Mesothelial cell of epicardium (in vitro differentiated cells): ENCODE measurements at regions not wholly inside any gene's neighbourhood (a gene's known extent, or its start where the extent isn't known, plus 50 kb on each side); places are given as distances from the start of the nearest gene placed in this dataset.

ENCODE experiments used
- DNase-seq, 2 experiments: peaks; one replicate each; pipeline ENCODE4 v3.0.0; 2021; ENCODE audit warnings: low spot score in 2 of 2; ENCODE audit not compliant: unreplicated experiment in 2 of 2
- H3K27ac Mint-ChIP-seq: 2 replicates; pipeline ENCODE4 v1.8.0; 2021; ENCODE audit warnings: mixed read lengths
- H3K27me3 Mint-ChIP-seq: 2 replicates; pipeline ENCODE4 v1.8.0; 2021; ENCODE audit warnings: low read depth, mixed read lengths
- H3K36me3 Mint-ChIP-seq: 2 replicates; pipeline ENCODE4 v1.8.0; 2021; ENCODE audit warnings: mixed read lengths
- H3K4me1 Mint-ChIP-seq: 2 replicates; pipeline ENCODE4 v1.8.0; 2021; ENCODE audit warnings: mixed read lengths
- H3K4me3 Mint-ChIP-seq: 2 replicates; pipeline ENCODE4 v1.8.0; 2021; ENCODE audit warnings: mild to moderate bottlenecking, moderate library complexity, mixed read lengths
- H3K9me3 Mint-ChIP-seq: 2 replicates; pipeline ENCODE4 v1.8.0; 2021; ENCODE audit warnings: mixed read lengths
- TF ChIP-seq, protein P1 (sequence below): fragments of 200-600 bp; sonication (generic); IDR thresholded peaks from one replicate; pipeline ENCODE4 v1.5.0; 2021; ENCODE audit warnings: antibody characterized with exemption; ENCODE audit not compliant: unreplicated experiment

DNA sequence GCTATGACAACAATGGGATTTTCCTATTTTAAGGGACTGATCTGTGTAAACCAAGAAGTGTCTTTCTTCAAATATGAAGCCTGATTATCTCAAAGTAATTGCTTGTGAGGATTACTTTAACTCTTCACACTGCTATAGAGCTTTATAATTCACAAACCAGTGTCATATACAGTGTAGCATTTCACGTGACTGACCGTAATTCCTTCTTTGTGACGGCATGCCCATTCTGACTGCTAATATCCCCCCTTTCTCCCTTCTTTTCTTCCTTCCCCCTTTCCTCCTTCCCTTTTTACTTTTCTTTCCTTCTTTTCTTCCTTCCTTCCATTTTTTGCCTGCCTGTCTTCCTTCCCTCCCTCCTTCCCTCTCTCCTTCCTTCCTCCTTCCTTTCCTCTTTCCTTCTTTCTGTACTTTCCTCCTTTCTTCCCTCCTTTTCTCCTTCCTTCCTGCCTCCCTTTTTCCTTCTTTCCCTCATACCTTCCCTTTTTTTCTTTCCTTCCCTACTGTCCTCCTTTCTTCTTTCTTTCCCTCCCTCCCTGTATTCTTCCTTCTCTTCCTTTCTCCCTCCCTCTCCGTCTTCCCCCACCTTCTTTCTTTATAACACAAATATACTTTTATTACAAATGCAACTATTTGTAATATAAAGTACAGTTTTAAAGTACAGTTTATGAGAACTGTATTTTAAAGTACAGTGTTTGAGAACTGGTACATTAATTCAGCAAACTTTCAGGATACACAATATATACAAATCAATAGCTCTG, 75.0 kb upstream of the EXOC2 start:
- DNase-seq = no peak
- no peak overlapping the region for H3K4me3 Mint-ChIP-seq
- peaks cover 22% of the 10 kb centered on the region for H3K9me3 Mint-ChIP-seq
- H3K27me3 Mint-ChIP-seq = peaks cover 59% of the 10 kb centered on the region
- no peaks in the 10 kb centered on the region for H3K4me1 Mint-ChIP-seq
- no peak overlapping the region for H3K27ac Mint-ChIP-seq
- TF ChIP-seq, protein P1, sequence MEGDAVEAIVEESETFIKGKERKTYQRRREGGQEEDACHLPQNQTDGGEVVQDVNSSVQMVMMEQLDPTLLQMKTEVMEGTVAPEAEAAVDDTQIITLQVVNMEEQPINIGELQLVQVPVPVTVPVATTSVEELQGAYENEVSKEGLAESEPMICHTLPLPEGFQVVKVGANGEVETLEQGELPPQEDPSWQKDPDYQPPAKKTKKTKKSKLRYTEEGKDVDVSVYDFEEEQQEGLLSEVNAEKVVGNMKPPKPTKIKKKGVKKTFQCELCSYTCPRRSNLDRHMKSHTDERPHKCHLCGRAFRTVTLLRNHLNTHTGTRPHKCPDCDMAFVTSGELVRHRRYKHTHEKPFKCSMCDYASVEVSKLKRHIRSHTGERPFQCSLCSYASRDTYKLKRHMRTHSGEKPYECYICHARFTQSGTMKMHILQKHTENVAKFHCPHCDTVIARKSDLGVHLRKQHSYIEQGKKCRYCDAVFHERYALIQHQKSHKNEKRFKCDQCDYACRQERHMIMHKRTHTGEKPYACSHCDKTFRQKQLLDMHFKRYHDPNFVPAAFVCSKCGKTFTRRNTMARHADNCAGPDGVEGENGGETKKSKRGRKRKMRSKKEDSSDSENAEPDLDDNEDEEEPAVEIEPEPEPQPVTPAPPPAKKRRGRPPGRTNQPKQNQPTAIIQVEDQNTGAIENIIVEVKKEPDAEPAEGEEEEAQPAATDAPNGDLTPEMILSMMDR = no peak
- no peaks in the 10 kb centered on the region for H3K36me3 Mint-ChIP-seq

DNA sequence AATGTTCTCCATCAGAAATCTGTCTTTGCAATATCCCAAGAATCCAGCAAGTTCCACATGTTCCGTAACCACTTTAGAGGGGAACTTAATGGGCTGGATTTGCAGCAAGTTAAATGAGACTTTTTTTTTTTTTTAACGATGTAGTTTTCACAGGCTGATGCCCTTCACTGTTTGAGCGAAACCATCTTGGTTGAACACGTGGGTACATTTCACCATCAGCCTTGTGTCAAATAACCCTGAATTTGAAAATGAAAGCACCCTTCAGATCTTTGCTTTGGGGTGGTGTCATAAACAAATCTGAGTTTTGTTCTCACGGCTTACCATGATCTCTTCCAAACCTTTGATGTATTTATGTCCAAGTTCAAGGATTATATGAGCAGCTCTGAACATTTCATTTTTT, 73.7 kb upstream of the EXOC2 start:
- Mint-ChIP-seq H3K4me3 (no peak overlapping the region), H3K36me3 (no peaks in the 10 kb centered on the region), H3K27ac (no peak overlapping the region), H3K9me3 (peaks cover 12% of the 10 kb centered on the region), H3K4me1 (no peaks in the 10 kb centered on the region), H3K27me3 (peaks cover 65% of the 10 kb centered on the region)
- DNase-seq = no peak
- TF ChIP-seq, protein P1 = no peak

DNA sequence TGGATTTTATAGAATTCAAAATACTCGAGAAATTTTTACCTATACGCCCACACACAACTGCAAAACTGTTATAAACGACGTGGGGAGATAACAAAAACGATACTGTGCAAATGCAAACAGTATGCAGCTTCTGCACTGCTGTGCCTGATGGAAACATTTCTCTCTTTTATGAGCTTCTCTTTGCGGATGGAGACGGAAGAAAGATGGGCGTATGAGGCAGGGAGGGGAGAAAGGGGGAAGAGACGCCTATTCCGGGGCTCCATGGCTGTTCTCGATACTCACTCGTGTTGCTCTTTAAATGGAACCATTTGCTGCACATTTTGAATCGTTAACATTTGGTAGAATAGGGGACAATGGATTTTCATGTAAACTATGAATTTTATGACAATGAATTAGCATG, 69.1 kb upstream of the EXOC2 start:
- Mint-ChIP-seq H3K27ac (no peak overlapping the region), H3K4me1 (no peaks in the 10 kb centered on the region), H3K27me3 (peaks cover 44% of the 10 kb centered on the region), H3K4me3 (no peak overlapping the region), H3K36me3 (no peaks in the 10 kb centered on the region), H3K9me3 (peaks cover 2% of the 10 kb centered on the region)
- DNase-seq = no peak
- TF ChIP-seq, protein P1 = no peak

DNA sequence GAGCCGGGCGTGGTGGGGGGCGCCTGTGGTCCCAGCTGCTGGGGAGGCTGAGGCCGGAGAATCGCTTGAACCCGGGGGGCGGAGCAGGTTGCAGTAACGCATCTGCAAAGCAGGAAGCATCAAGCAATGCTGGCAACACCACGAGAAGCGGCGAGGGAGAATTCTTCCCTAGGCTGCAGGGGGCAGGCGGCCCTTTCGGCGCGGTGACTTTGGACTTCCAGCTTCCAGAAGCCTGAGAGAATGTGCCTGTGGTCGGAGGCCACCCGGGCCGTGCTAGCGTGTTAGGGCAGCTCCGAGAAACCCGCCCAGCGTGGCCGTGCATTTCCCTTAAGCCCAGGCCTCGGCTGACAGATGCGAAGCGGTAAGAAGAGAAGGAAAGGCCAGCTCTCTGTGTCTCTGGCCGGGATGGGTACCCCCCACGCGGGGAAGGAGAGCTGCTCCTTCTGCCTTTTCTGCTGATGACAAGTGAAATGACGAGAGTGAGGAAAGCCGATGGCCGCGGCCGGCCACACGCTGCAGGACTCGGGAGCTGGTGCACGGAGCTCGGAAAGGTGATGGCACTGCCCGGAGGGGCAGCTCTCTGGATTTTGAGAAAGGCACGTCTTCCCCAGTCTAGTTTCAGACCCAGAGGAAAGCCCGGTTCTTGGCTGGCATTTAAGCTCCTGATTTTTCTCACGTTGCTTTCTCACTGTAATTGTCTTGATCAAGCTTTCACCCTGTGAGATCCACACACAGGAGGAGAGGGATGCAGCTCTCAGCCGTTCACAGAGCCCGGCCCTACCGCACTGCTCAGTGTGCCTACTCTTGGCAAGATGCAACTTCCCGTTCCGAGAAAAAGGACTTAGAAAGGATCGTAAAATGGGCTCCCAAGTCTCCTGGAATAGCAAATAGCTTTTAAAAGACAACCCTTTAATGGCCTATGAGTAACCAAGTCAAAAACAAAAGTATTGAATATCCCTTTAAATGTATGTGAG, 68.3 kb upstream of the EXOC2 start:
- Mint-ChIP-seq H3K27ac (no peak overlapping the region), H3K9me3 (peaks cover 7% of the 10 kb centered on the region), H3K4me3 (no peak overlapping the region), H3K4me1 (no peaks in the 10 kb centered on the region), H3K36me3 (no peaks in the 10 kb centered on the region), H3K27me3 (peaks cover 39% of the 10 kb centered on the region)
- no peak for DNase-seq
- TF ChIP-seq, protein P1 = no peak

DNA sequence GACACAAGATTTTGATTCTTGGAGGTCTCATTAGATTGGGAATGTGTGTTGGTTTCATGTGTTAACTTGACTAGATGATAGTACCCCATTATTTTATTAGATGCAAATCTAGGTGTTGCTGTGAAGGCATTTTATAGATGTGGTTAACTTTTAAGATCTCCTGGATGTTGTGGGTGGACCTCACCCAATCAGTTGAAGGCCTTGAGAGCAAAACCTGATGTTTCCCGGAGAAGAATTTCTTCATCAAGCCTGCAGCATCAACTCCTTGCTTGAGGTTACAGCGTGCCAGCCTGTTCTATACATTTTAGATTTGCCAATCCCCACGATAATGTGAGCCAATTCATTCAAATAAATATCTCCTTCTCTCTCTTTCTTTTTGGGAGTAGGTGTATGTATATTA, 66.8 kb upstream of the EXOC2 start:
- no peak for DNase-seq
- Mint-ChIP-seq H3K4me1 (no peaks in the 10 kb centered on the region), H3K9me3 (peaks cover 7% of the 10 kb centered on the region), H3K27me3 (peaks cover 25% of the 10 kb centered on the region), H3K27ac (no peak overlapping the region), H3K36me3 (no peaks in the 10 kb centered on the region), H3K4me3 (no peak overlapping the region)
- TF ChIP-seq, protein P1 = no peak
